ENCODE measurements at regions not wholly inside any gene's neighbourhood (a gene's known extent, or its start where the extent isn't known, plus 50 kb on each side); places are given as distances from the start of the nearest gene placed in this dataset.

DNA sequence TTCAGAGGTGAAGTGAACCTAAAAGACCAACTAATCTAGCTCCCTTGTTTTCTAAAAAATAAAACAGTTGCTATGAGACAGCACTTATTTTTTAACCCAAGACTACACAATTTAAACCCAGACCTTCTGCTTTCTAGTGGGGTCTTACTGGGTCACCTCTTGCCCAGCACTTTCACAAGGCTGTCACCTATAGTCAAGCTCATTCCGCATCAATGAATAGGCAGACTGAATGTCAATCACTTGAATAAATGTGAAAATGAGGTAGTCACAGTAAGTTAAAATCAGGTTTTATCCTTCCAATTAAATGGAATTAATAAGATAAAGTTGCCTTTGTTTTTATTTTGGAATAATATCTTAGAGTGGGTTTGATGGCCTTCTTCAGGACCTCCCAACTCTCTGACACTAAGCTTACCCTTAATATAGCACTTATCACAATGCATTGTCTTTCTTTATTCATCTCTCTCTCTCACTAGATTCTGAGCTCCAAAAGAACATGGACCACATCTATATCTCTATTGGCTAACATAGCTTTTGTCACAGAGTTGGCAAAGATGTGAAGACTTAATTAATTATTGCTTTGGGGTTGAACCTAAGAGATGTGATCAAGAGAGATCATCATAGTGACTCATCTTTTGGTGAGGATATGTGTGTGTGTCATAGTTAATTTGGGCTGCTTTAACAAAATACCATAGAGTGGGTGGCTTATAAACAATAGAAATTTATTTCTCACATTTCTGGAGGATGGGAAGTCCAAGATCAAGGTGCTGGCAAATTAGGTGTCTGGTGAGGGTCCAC, 248.7 kb upstream of the DAB1 start (continued):
- TF ChIP-seq, protein P1, sequence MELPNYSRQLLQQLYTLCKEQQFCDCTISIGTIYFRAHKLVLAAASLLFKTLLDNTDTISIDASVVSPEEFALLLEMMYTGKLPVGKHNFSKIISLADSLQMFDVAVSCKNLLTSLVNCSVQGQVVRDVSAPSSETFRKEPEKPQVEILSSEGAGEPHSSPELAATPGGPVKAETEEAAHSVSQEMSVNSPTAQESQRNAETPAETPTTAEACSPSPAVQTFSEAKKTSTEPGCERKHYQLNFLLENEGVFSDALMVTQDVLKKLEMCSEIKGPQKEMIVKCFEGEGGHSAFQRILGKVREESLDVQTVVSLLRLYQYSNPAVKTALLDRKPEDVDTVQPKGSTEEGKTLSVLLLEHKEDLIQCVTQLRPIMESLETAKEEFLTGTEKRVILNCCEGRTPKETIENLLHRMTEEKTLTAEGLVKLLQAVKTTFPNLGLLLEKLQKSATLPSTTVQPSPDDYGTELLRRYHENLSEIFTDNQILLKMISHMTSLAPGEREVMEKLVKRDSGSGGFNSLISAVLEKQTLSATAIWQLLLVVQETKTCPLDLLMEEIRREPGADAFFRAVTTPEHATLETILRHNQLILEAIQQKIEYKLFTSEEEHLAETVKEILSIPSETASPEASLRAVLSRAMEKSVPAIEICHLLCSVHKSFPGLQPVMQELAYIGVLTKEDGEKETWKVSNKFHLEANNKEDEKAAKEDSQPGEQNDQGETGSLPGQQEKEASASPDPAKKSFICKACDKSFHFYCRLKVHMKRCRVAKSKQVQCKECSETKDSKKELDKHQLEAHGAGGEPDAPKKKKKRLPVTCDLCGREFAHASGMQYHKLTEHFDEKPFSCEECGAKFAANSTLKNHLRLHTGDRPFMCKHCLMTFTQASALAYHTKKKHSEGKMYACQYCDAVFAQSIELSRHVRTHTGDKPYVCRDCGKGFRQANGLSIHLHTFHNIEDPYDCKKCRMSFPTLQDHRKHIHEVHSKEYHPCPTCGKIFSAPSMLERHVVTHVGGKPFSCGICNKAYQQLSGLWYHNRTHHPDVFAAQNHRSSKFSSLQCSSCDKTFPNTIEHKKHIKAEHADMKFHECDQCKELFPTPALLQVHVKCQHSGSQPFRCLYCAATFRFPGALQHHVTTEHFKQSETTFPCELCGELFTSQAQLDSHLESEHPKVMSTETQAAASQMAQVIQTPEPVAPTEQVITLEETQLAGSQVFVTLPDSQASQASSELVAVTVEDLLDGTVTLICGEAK (IDR thresholded peaks at IDR 0.05; ENCODE audit: borderline replicate concordance): no peak
- TF ChIP-seq HCFC1 (IDR thresholded peaks at IDR 0.05; ENCODE audit: low read length) (no peak), LARP7 (IDR thresholded peaks at IDR 0.05) (no peak), TCF12 (IDR thresholded peaks at IDR 0.05; ENCODE audit: low read depth, low read length) (no peak), PAX5 (IDR thresholded peaks at IDR 0.05; ENCODE audit: borderline replicate concordance, low read depth, low read length) (no peak), GABPA (IDR thresholded peaks at IDR 0.05; ENCODE audit: low read depth) (no peak), RELA (IDR thresholded peaks at IDR 0.05; ENCODE audit: borderline replicate concordance, partially characterized antibody) (no peak), IKZF2 (IDR thresholded peaks at IDR 0.05) (no peak), ETV6 (conservative IDR thresholded peaks at IDR 0.05 in 1 of 2, IDR thresholded peaks at IDR 0.05 in 1 of 2; ENCODE audit: borderline replicate concordance in 1 of 2, low read depth in 1 of 2) (no peak), IRF4 (IDR thresholded peaks at IDR 0.05; ENCODE audit: low read depth, low read length) (no peak), ASH2L (IDR thresholded peaks at IDR 0.05; ENCODE audit: borderline replicate concordance, low read depth) (no peak)
- TF ChIP-seq, protein P2, sequence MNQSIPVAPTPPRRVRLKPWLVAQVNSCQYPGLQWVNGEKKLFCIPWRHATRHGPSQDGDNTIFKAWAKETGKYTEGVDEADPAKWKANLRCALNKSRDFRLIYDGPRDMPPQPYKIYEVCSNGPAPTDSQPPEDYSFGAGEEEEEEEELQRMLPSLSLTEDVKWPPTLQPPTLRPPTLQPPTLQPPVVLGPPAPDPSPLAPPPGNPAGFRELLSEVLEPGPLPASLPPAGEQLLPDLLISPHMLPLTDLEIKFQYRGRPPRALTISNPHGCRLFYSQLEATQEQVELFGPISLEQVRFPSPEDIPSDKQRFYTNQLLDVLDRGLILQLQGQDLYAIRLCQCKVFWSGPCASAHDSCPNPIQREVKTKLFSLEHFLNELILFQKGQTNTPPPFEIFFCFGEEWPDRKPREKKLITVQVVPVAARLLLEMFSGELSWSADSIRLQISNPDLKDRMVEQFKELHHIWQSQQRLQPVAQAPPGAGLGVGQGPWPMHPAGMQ (IDR thresholded peaks at IDR 0.05; ENCODE audit: borderline replicate concordance): no peak
- TF ChIP-seq, protein P3, sequence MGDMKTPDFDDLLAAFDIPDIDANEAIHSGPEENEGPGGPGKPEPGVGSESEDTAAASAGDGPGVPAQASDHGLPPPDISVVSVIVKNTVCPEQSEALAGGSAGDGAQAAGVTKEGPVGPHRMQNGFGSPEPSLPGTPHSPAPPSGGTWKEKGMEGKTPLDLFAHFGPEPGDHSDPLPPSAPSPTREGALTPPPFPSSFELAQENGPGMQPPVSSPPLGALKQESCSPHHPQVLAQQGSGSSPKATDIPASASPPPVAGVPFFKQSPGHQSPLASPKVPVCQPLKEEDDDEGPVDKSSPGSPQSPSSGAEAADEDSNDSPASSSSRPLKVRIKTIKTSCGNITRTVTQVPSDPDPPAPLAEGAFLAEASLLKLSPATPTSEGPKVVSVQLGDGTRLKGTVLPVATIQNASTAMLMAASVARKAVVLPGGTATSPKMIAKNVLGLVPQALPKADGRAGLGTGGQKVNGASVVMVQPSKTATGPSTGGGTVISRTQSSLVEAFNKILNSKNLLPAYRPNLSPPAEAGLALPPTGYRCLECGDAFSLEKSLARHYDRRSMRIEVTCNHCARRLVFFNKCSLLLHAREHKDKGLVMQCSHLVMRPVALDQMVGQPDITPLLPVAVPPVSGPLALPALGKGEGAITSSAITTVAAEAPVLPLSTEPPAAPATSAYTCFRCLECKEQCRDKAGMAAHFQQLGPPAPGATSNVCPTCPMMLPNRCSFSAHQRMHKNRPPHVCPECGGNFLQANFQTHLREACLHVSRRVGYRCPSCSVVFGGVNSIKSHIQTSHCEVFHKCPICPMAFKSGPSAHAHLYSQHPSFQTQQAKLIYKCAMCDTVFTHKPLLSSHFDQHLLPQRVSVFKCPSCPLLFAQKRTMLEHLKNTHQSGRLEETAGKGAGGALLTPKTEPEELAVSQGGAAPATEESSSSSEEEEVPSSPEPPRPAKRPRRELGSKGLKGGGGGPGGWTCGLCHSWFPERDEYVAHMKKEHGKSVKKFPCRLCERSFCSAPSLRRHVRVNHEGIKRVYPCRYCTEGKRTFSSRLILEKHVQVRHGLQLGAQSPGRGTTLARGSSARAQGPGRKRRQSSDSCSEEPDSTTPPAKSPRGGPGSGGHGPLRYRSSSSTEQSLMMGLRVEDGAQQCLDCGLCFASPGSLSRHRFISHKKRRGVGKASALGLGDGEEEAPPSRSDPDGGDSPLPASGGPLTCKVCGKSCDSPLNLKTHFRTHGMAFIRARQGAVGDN (IDR thresholded peaks at IDR 0.05): no peak
- TF ChIP-seq, protein P4, sequence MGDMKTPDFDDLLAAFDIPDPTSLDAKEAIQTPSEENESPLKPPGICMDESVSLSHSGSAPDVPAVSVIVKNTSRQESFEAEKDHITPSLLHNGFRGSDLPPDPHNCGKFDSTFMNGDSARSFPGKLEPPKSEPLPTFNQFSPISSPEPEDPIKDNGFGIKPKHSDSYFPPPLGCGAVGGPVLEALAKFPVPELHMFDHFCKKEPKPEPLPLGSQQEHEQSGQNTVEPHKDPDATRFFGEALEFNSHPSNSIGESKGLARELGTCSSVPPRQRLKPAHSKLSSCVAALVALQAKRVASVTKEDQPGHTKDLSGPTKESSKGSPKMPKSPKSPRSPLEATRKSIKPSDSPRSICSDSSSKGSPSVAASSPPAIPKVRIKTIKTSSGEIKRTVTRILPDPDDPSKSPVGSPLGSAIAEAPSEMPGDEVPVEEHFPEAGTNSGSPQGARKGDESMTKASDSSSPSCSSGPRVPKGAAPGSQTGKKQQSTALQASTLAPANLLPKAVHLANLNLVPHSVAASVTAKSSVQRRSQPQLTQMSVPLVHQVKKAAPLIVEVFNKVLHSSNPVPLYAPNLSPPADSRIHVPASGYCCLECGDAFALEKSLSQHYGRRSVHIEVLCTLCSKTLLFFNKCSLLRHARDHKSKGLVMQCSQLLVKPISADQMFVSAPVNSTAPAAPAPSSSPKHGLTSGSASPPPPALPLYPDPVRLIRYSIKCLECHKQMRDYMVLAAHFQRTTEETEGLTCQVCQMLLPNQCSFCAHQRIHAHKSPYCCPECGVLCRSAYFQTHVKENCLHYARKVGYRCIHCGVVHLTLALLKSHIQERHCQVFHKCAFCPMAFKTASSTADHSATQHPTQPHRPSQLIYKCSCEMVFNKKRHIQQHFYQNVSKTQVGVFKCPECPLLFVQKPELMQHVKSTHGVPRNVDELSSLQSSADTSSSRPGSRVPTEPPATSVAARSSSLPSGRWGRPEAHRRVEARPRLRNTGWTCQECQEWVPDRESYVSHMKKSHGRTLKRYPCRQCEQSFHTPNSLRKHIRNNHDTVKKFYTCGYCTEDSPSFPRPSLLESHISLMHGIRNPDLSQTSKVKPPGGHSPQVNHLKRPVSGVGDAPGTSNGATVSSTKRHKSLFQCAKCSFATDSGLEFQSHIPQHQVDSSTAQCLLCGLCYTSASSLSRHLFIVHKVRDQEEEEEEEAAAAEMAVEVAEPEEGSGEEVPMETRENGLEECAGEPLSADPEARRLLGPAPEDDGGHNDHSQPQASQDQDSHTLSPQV (IDR thresholded peaks at IDR 0.05): no peak

Data from GM12878 (cell line).